GM18519 (cell line): ENCODE measurements at regions not wholly inside any gene's neighbourhood (a gene's known extent, or its start where the extent isn't known, plus 50 kb on each side); places are given as distances from the start of the nearest gene placed in this dataset.

Source experiments
- ATAC-seq: cut with Tn5 transposase; IDR thresholded peaks from one replicate; pipeline ENCODE4 v1.9.1; 2021; ENCODE audit warnings: mild to moderate bottlenecking, moderate library complexity; ENCODE audit not compliant: unreplicated experiment, low FRiP score

- no peak for ATAC-seq
Observed at GRCh38 chr10:28810057-28810870, 132.9 kb downstream of the BAMBI start.

GRCh38 chr10:28811639-28812349 is 134.5 kb downstream of the BAMBI start:
- ATAC-seq: no peak

GRCh38 chr10:28812384-28813372 is 135.4 kb downstream of the BAMBI start:
- ATAC-seq: no peak

GRCh38 chr10:28815681-28816080 is 138.4 kb downstream of the BAMBI start:
- no peak for ATAC-seq

GRCh38 chr10:28822719-28823464 is 145.6 kb downstream of the BAMBI start:
- no peak for ATAC-seq

GRCh38 chr10:28823501-28824075 is 146.3 kb downstream of the BAMBI start:
- no peak for ATAC-seq

- ATAC-seq: no peak
Observed at GRCh38 chr10:28833313-28833712, 156.0 kb downstream of the BAMBI start.

GRCh38 chr10:28836435-28836743 is 159.1 kb downstream of the BAMBI start:
- no peak for ATAC-seq

- ATAC-seq: no peak
Observed at GRCh38 chr10:28837613-28838390, 160.5 kb downstream of the BAMBI start.

GRCh38 chr10:28838908-28839307 is 161.6 kb downstream of the BAMBI start:
- ATAC-seq: no peak

- no peak for ATAC-seq
Observed at GRCh38 chr10:28839600-28840007, 162.3 kb downstream of the BAMBI start.

GRCh38 chr10:28840202-28840601 is 162.9 kb downstream of the BAMBI start:
- no peak for ATAC-seq

GRCh38 chr10:28840971-28841370 is 163.7 kb downstream of the BAMBI start:
- no peak for ATAC-seq

- ATAC-seq: no peak
Observed at GRCh38 chr10:28841625-28842024, 164.3 kb downstream of the BAMBI start.

GRCh38 chr10:28842321-28842720 is 165.0 kb downstream of the BAMBI start:
- ATAC-seq: no peak

- no peak for ATAC-seq
Observed at GRCh38 chr10:28845009-28845682, 167.8 kb downstream of the BAMBI start.

- ATAC-seq: no peak
Observed at GRCh38 chr10:28849309-28849708, 172.0 kb downstream of the BAMBI start.

- ATAC-seq: no peak
Observed at GRCh38 chr10:28849821-28850220, 172.5 kb downstream of the BAMBI start.

GRCh38 chr10:28850784-28851183 is 173.5 kb downstream of the BAMBI start:
- no peak for ATAC-seq
